PC-3 (cell line): ENCODE measurements at regions not wholly inside any gene's neighbourhood (a gene's known extent, or its start where the extent isn't known, plus 50 kb on each side); places are given as distances from the start of the nearest gene placed in this dataset.

Source experiments
- ATAC-seq: fragments of 200-7000 bp; cut with Tn5 transposase; 2 replicates; pipeline ENCODE4 v1.9.1; 2020; ENCODE audit warnings: mild to moderate bottlenecking, moderate library complexity
- BruUV-seq: library from RNA; stranded (reverse); fragments of 400-500 nt; replicated peaks from 2 replicates; lab custom pipeline; 2021; lab: Mats Ljungman, UMichigan
- CTCF ChIA-PET: fragments of 300-600 bp; sonication (Branson Sonifier 250); formaldehyde crosslinking; loops from one replicate; lab custom pipeline; 2022; ENCODE audit warnings: antibody characterized with exemption; lab: Charles Lee
- POLR2A ChIA-PET: fragments of 300-600 bp; sonication (Branson Sonifier 250); formaldehyde crosslinking; loops from one replicate; lab custom pipeline; 2022; ENCODE audit warnings: antibody characterized with exemption; ENCODE audit not compliant: unreplicated experiment; lab: Charles Lee
- DNase-seq: peaks from one replicate; pipeline ENCODE4 v3.0.0-alpha.2; 2015
- H2AFZ ChIP-seq: fragments of 300-600 bp; sonication (generic); 2 replicates; pipeline ENCODE4 v1.6.0; 2016; ENCODE audit warnings: antibody characterized with exemption, low read length
- H3F3A ChIP-seq: fragments of 300-600 bp; sonication (generic); one replicate; pipeline ENCODE4 v1.6.0; 2017; ENCODE audit warnings: antibody characterized with exemption, low read length, control low read depth, mild to moderate bottlenecking; ENCODE audit not compliant: unreplicated experiment
- H3K27ac ChIP-seq: fragments of 300-600 bp; sonication (generic); 2 replicates; pipeline ENCODE4 v1.5.1; 2016; ENCODE audit warnings: mild to moderate bottlenecking, low read length
- H3K27me3 ChIP-seq: fragments of 300-600 bp; sonication (generic); 2 replicates; pipeline ENCODE4 v1.6.1; 2016; ENCODE audit warnings: low read length, mixed read lengths
- H3K36me3 ChIP-seq: fragments of 300-600 bp; sonication (generic); 2 replicates; pipeline ENCODE4 v1.6.1; 2016; ENCODE audit warnings: low read depth, mixed run types, low read length, mixed read lengths
- H3K4me1 ChIP-seq: fragments of 300-600 bp; sonication (generic); 2 replicates; pipeline ENCODE4 v1.5.1; 2016; ENCODE audit warnings: low read length; ENCODE audit not compliant: insufficient read depth
- H3K4me2 ChIP-seq: fragments of 300-600 bp; sonication (generic); 2 replicates; pipeline ENCODE4 v1.6.0; 2016; ENCODE audit warnings: low read length
- H3K4me3 ChIP-seq: fragments of 300-600 bp; sonication (generic); 2 replicates; pipeline ENCODE4 v1.5.1; 2016; ENCODE audit warnings: mild to moderate bottlenecking, low read length, mixed read lengths
- H3K79me2 ChIP-seq: fragments of 300-600 bp; sonication (generic); 2 replicates; pipeline ENCODE4 v1.6.1; 2017; ENCODE audit warnings: low read length, mixed read lengths
- H3K9ac ChIP-seq: fragments of 300-600 bp; sonication (generic); 2 replicates; pipeline ENCODE4 v1.6.0; 2016; ENCODE audit warnings: mild to moderate bottlenecking, low read length
- H3K9me2 ChIP-seq: fragments of 300-600 bp; sonication (generic); replicated peaks from 2 replicates; pipeline ENCODE4 v1.6.1; 2016; ENCODE audit warnings: mixed run types, low read length, mixed read lengths
- H3K9me3 ChIP-seq: fragments of 300-600 bp; sonication (generic); 2 replicates; pipeline ENCODE4 v1.6.1; 2016; ENCODE audit warnings: low read length, mixed read lengths
- H4K20me1 ChIP-seq: fragments of 300-600 bp; sonication (generic); 2 replicates; pipeline ENCODE4 v1.6.1; 2016; ENCODE audit warnings: low read length, mixed read lengths
- CTCF ChIP-seq: fragments of 300-600 bp; sonication (generic); conservative IDR thresholded peaks from 2 replicates; pipeline ENCODE4 v1.5.1; 2017; ENCODE audit warnings: antibody characterized with exemption, low read depth, mild to moderate bottlenecking, low read length
- EZH2 ChIP-seq: fragments of 300-600 bp; sonication (generic); IDR thresholded peaks from one replicate; pipeline ENCODE4 v1.6.1; 2017; ENCODE audit warnings: antibody characterized with exemption, mild to moderate bottlenecking, low read length; ENCODE audit not compliant: unreplicated experiment
- EZH2phosphoT487 ChIP-seq: fragments of 300-600 bp; sonication (generic); IDR thresholded peaks from 2 replicates; pipeline ENCODE4 v1.6.1; 2018; ENCODE audit warnings: mild to moderate bottlenecking, antibody characterized with exemption, low read length, borderline replicate concordance
- intact Hi-C: fragments of 100-400 bp; cut with micrococcal nuclease; formaldehyde crosslinking; loops from 2 replicates; pipeline ENCODE4 v1.9.0; 2023

DNA sequence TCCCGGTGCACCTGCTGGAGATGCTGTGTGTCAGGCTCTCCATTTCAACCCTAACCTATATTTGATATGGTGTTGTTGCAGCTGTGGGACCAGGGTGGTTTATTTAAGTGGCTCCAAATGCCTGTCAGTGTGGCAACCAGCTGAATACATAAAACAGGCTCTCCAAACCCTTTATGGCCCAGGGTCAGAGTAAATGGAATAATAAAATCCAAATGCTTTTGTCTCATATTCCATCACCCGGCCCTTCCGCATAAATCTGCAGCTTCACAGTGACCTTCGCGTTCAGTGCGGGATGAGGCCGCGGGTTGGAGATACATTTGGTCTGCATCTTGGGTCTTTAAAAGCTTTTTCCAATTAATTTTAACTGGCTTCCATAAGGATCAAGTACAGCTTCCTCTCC is 382.1 kb upstream of the NR2F2 start:
- TF ChIP-seq CTCF, result no peak
- TF ChIP-seq EZH2phosphoT487, result no peak
- TF ChIP-seq EZH2, result no peak
- no TSS peak for BruUV-seq
- Histone ChIP-seq H3K27ac (no peak overlapping the region), H3K9me2 (no peaks in the 10 kb centered on the region), H4K20me1 (no peaks in the 10 kb centered on the region), H3K27me3 (no peaks in the 10 kb centered on the region), H3K9me3 (no peaks in the 10 kb centered on the region), H3F3A (no peaks in the 10 kb centered on the region), H3K79me2 (no peaks in the 10 kb centered on the region), H3K4me1 (no peaks in the 10 kb centered on the region), H3K36me3 (no peaks in the 10 kb centered on the region), H3K4me3 (no peak overlapping the region), H2AFZ (no peak overlapping the region), H3K9ac (no peak overlapping the region), H3K4me2 (no peak overlapping the region)
- DNase-seq (no peak), ATAC-seq (no peak)
- intact Hi-C loops, result no loop called here
- ChIA-PET CTCF (no interaction called here), POLR2A (no interaction called here)

- Histone ChIP-seq H3K27me3 (no peaks in the 10 kb centered on the region), H3K9me3 (no peaks in the 10 kb centered on the region), H3K36me3 (no peaks in the 10 kb centered on the region), H3K79me2 (no peaks in the 10 kb centered on the region), H3K9ac (no peak overlapping the region), H4K20me1 (no peaks in the 10 kb centered on the region), H3F3A (no peaks in the 10 kb centered on the region), H3K27ac (no peak overlapping the region), H3K4me2 (no peak overlapping the region), H3K4me3 (no peak overlapping the region), H2AFZ (no peak overlapping the region), H3K9me2 (no peaks in the 10 kb centered on the region), H3K4me1 (no peaks in the 10 kb centered on the region)
- intact Hi-C loops, result no loop called here
- DNase-seq, result no peak
- TF ChIP-seq EZH2phosphoT487, result no peak
- TF ChIP-seq CTCF, result no peak
- no peak for TF ChIP-seq EZH2
- ChIA-PET POLR2A (interaction anchor here (0.6 kb wide), 1 partner anchor 213 kb away, joined by 5 read pairs; no protein-coding TSS in a partner anchor), CTCF (no interaction called here)
- BruUV-seq, result no TSS peak
- no peak for ATAC-seq
Observed at GRCh38 chr15:95953032-95953431, 377.5 kb upstream of the NR2F2 start.

GRCh38 chr15:95957861-95958260 is 372.6 kb upstream of the NR2F2 start:
- ChIA-PET POLR2A (no interaction called here), CTCF (no interaction called here)
- Histone ChIP-seq H3K36me3 (no peaks in the 10 kb centered on the region), H3K4me3 (no peak overlapping the region), H3K4me2 (no peak overlapping the region), H3K4me1 (no peaks in the 10 kb centered on the region), H3K27ac (no peak overlapping the region), H4K20me1 (no peaks in the 10 kb centered on the region), H3F3A (no peaks in the 10 kb centered on the region), H3K79me2 (no peaks in the 10 kb centered on the region), H3K9me2 (no peaks in the 10 kb centered on the region), H3K9ac (no peak overlapping the region), H3K27me3 (no peaks in the 10 kb centered on the region), H3K9me3 (no peaks in the 10 kb centered on the region), H2AFZ (no peak overlapping the region)
- ATAC-seq (no peak), DNase-seq (no peak)
- no TSS peak for BruUV-seq
- intact Hi-C loops, result no loop called here
- TF ChIP-seq EZH2phosphoT487, result no peak
- TF ChIP-seq CTCF, result no peak
- TF ChIP-seq EZH2, result no peak
